OCI-LY7 (cell line): ENCODE measurements at regions not wholly inside any gene's neighbourhood (a gene's known extent, or its start where the extent isn't known, plus 50 kb on each side); places are given as distances from the start of the nearest gene placed in this dataset.

Source experiments
- BruUV-seq: library from RNA; stranded (reverse); fragments of 400-500 nt; replicated peaks from 2 replicates; lab custom pipeline; 2021; lab: Mats Ljungman, UMichigan
- CTCF ChIA-PET: fragments of 300-600 bp; sonication (Branson Sonifier 250); formaldehyde crosslinking; loops from one replicate; lab custom pipeline; 2022; ENCODE audit warnings: antibody characterized with exemption; ENCODE audit not compliant: unreplicated experiment; lab: Charles Lee
- POLR2A ChIA-PET: fragments of 300-600 bp; sonication (Branson Sonifier 250); formaldehyde crosslinking; loops from one replicate; lab custom pipeline; 2022; ENCODE audit warnings: antibody characterized with exemption; lab: Charles Lee
- DNase-seq: peaks from one replicate; pipeline ENCODE4 v3.0.0-alpha.2; 2015; ENCODE audit warnings: low spot score
- H2AFZ ChIP-seq: fragments of 200-600 bp; sonication (generic), shearing (Covaris generic); 2 replicates; pipeline ENCODE4 v1.6.1; 2014; ENCODE audit warnings: mild to moderate bottlenecking, antibody characterized with exemption, low read length, moderate library complexity
- H3K27ac ChIP-seq: fragments of 200-600 bp; sonication (generic); 2 replicates; pipeline ENCODE4 v1.5.1; 2014; ENCODE audit warnings: mixed run types, low read depth, mild to moderate bottlenecking, moderate library complexity, low read length, inconsistent platforms; ENCODE audit not compliant: poor library complexity, severe bottlenecking
- H3K36me3 ChIP-seq: fragments of 200-600 bp; sonication (generic); 2 replicates; pipeline ENCODE4 v1.6.1; 2014; ENCODE audit warnings: mild to moderate bottlenecking, antibody characterized with exemption, low read length, moderate library complexity, mixed read lengths; ENCODE audit not compliant: insufficient read depth
- H3K4me1 ChIP-seq: fragments of 200-600 bp; sonication (generic); 2 replicates; pipeline ENCODE4 v1.5.1; 2014; ENCODE audit warnings: mild to moderate bottlenecking, low read length; ENCODE audit not compliant: insufficient read depth, poor library complexity, severe bottlenecking
- H3K4me2 ChIP-seq: fragments of 200-600 bp; sonication (generic); 2 replicates; pipeline ENCODE4 v1.6.1; 2014; ENCODE audit warnings: mild to moderate bottlenecking, low read length
- H3K4me3 ChIP-seq: fragments of 200-600 bp; sonication (generic); 2 replicates; pipeline ENCODE4 v1.5.1; 2014; ENCODE audit warnings: mild to moderate bottlenecking, low read depth, low read length; ENCODE audit not compliant: poor library complexity, severe bottlenecking
- H3K79me2 ChIP-seq: fragments of 200-600 bp; sonication (generic); 2 replicates; pipeline ENCODE4 v1.6.1; 2016; ENCODE audit warnings: low read depth, mild to moderate bottlenecking, low read length, moderate library complexity, mixed read lengths; ENCODE audit not compliant: insufficient read depth
- H3K9me2 ChIP-seq: fragments of 200-600 bp; sonication (generic); 2 replicates; pipeline ENCODE4 v1.6.1; 2016; ENCODE audit warnings: mild to moderate bottlenecking, low read length, mixed read lengths; ENCODE audit not compliant: insufficient read depth
- H3K9me3 ChIP-seq: fragments of 200-600 bp; sonication (generic); 2 replicates; pipeline ENCODE4 v1.6.1; 2014; ENCODE audit warnings: mild to moderate bottlenecking, mixed run types, low read length, mixed read lengths
- H4K20me1 ChIP-seq: fragments of 200-600 bp; sonication (generic); 2 replicates; pipeline ENCODE4 v1.6.1; 2014; ENCODE audit warnings: mild to moderate bottlenecking, antibody characterized with exemption, low read length, moderate library complexity, mixed read lengths; ENCODE audit not compliant: insufficient read depth
- EZH2phosphoT487 ChIP-seq: fragments of 200-600 bp; sonication (generic); IDR thresholded peaks from 2 replicates; pipeline ENCODE4 v1.6.1; 2018; ENCODE audit warnings: low read depth, borderline replicate concordance, mild to moderate bottlenecking, mixed run types, antibody characterized with exemption, low read length, moderate library complexity, mixed read lengths
- intact Hi-C: fragments of 100-400 bp; cut with micrococcal nuclease; formaldehyde crosslinking; loops from one replicate; pipeline ENCODE4 v1.10.0; 2022; ENCODE audit not compliant: unreplicated experiment
- TF ChIP-seq, protein P1 (sequence below): fragments of 200-600 bp; sonication (generic); conservative IDR thresholded peaks from 2 replicates; pipeline ENCODE4 v1.5.1; 2014; ENCODE audit warnings: mild to moderate bottlenecking, antibody characterized with exemption, low read length, moderate library complexity, mixed read lengths

GRCh38 chr11:28628412-28628811 lies 520.2 kb downstream of the METTL15 start:
- no peak overlapping the region for H3K4me3 ChIP-seq
- BruUV-seq, result no TSS peak
- H3K4me2 ChIP-seq, result no peak overlapping the region
- ChIA-PET POLR2A (no interaction called here), CTCF (no interaction called here)
- no peak overlapping the region for H2AFZ ChIP-seq
- no peaks in the 10 kb centered on the region for H3K4me1 ChIP-seq
- no peaks in the 10 kb centered on the region for H4K20me1 ChIP-seq
- no peaks in the 10 kb centered on the region for H3K9me3 ChIP-seq
- H3K36me3 ChIP-seq, result no peaks in the 10 kb centered on the region
- no peak for TF ChIP-seq EZH2phosphoT487
- TF ChIP-seq, protein P1, sequence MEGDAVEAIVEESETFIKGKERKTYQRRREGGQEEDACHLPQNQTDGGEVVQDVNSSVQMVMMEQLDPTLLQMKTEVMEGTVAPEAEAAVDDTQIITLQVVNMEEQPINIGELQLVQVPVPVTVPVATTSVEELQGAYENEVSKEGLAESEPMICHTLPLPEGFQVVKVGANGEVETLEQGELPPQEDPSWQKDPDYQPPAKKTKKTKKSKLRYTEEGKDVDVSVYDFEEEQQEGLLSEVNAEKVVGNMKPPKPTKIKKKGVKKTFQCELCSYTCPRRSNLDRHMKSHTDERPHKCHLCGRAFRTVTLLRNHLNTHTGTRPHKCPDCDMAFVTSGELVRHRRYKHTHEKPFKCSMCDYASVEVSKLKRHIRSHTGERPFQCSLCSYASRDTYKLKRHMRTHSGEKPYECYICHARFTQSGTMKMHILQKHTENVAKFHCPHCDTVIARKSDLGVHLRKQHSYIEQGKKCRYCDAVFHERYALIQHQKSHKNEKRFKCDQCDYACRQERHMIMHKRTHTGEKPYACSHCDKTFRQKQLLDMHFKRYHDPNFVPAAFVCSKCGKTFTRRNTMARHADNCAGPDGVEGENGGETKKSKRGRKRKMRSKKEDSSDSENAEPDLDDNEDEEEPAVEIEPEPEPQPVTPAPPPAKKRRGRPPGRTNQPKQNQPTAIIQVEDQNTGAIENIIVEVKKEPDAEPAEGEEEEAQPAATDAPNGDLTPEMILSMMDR, result no peak
- DNase-seq, result no peak
- H3K27ac ChIP-seq, result no peak overlapping the region
- no peaks in the 10 kb centered on the region for H3K79me2 ChIP-seq
- intact Hi-C loops, result no loop called here
- no peaks in the 10 kb centered on the region for H3K9me2 ChIP-seq

- CTCF ChIA-PET, result no interaction called here
- Histone ChIP-seq H3K4me2 (no peak overlapping the region), H3K9me2 (no peaks in the 10 kb centered on the region), H3K79me2 (no peaks in the 10 kb centered on the region), H3K4me3 (no peak overlapping the region), H3K27ac (no peak overlapping the region), H3K36me3 (no peaks in the 10 kb centered on the region), H3K9me3 (no peaks in the 10 kb centered on the region), H4K20me1 (no peaks in the 10 kb centered on the region), H3K4me1 (no peaks in the 10 kb centered on the region), H2AFZ (no peak overlapping the region)
- intact Hi-C loops, result no loop called here
- TF ChIP-seq EZH2phosphoT487, result no peak
- TF ChIP-seq, protein P1, result no peak
- no peak for DNase-seq
- POLR2A ChIA-PET, result no interaction called here
- no TSS peak for BruUV-seq
These were observed 519.6 kb downstream of the METTL15 start for GRCh38 chr11:28627690-28628255.

- intact Hi-C loops, result no loop called here
- ChIA-PET POLR2A (interaction anchor here (0.6 to 0.9 kb wide), 2 partner anchors 13 to 556 kb away, joined by 3 to 5 read pairs; no protein-coding TSS in a partner anchor), CTCF (no interaction called here)
- BruUV-seq, result no TSS peak
- no peaks in the 10 kb centered on the region for H3K9me3 ChIP-seq
- H4K20me1 ChIP-seq, result no peaks in the 10 kb centered on the region
- no peaks in the 10 kb centered on the region for H3K9me2 ChIP-seq
- no peaks in the 10 kb centered on the region for H3K79me2 ChIP-seq
- DNase-seq, result no peak
- TF ChIP-seq EZH2phosphoT487, result no peak
- TF ChIP-seq, protein P1, result no peak
- no peaks in the 10 kb centered on the region for H3K36me3 ChIP-seq
- H3K4me2 ChIP-seq, result no peak overlapping the region
- H3K4me1 ChIP-seq, result no peaks in the 10 kb centered on the region
- H2AFZ ChIP-seq, result no peak overlapping the region
- no peak overlapping the region for H3K4me3 ChIP-seq
- no peak overlapping the region for H3K27ac ChIP-seq
These were observed 517.3 kb downstream of the METTL15 start for GRCh38 chr11:28625532-28625931.
